ENCODE measurements at regions not wholly inside any gene's neighbourhood (a gene's known extent, or its start where the extent isn't known, plus 50 kb on each side); places are given as distances from the start of the nearest gene placed in this dataset.

DNA sequence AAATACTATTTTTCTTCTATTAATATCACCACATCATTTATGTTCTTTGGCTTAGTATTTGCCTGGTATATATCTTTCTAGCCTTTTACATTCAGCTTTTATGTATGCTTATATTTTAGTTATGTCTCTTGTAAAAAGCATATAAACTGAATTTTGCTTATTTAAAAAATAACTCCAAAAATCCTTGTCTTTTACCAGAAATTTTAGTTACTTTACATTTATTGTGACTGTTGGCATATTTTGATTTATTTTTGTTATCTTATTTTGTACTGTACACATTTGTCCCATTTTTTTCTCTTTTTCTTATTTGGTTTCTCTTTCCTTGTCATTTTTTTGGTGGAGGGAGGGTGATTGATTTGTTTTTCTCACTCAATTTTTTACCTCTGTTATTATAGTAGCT lies 169.6 kb downstream of the UACA start:
- TF ChIP-seq CREB1 (IDR thresholded peaks at IDR 0.05; ENCODE audit: low read depth) (no peak), EP300 (IDR thresholded peaks at IDR 0.05; ENCODE audit: borderline replicate concordance) (no peak)
- TF ChIP-seq, protein P1, sequence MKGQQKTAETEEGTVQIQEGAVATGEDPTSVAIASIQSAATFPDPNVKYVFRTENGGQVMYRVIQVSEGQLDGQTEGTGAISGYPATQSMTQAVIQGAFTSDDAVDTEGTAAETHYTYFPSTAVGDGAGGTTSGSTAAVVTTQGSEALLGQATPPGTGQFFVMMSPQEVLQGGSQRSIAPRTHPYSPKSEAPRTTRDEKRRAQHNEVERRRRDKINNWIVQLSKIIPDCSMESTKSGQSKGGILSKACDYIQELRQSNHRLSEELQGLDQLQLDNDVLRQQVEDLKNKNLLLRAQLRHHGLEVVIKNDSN (IDR thresholded peaks at IDR 0.05) = no peak

DNA sequence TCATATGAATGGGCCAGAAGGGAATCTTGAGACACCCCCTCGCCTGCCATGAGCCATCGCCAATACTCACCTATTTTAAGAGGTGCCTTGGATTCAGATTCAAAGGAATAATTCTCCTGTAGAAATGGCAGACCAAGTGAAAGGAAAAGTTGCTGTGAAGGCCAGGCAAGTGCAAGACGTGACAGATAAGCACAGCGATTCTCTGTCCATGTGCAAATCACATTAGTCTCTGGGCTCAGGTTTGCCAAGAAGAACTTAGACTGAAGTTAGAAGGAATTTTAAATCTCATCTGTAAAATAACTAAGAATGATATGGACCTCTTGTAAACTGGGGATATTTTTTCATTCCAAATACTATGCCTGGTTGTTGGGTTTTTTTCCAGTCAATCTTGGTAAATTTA lies 173.6 kb downstream of the UACA start:
- TF ChIP-seq, protein P1 (IDR thresholded peaks at IDR 0.05) = no peak
- TF ChIP-seq TAF1 (IDR thresholded peaks at IDR 0.05; ENCODE audit: low read depth) = no peak
- TF ChIP-seq NFIC (IDR thresholded peaks at IDR 0.05) = no peak
- TF ChIP-seq YY1 (IDR thresholded peaks at IDR 0.05; ENCODE audit: low read depth) = no peak
- no peak for TF ChIP-seq MAX (IDR thresholded peaks at IDR 0.05)
- no peak for TF ChIP-seq EP300 (IDR thresholded peaks at IDR 0.05; ENCODE audit: borderline replicate concordance)
- TF ChIP-seq RAD21 (IDR thresholded peaks at IDR 0.05; ENCODE audit: low read depth) = no peak
- no peak for TF ChIP-seq REST (IDR thresholded peaks at IDR 0.05; ENCODE audit: low read depth)
- TF ChIP-seq TCF12 (IDR thresholded peaks at IDR 0.05; ENCODE audit: low read depth) = no peak
- no peak for TF ChIP-seq FOXM1 (IDR thresholded peaks at IDR 0.05; ENCODE audit: borderline replicate concordance, low read depth)
- TF ChIP-seq CEBPB (IDR thresholded peaks at IDR 0.05) = no peak
- no peak for TF ChIP-seq EGR1 (IDR thresholded peaks at IDR 0.05)
- no peak for TF ChIP-seq CREB1 (IDR thresholded peaks at IDR 0.05; ENCODE audit: low read depth)
- no peak for TF ChIP-seq ZBTB7A (IDR thresholded peaks at IDR 0.05; ENCODE audit: low read depth)

GRCh38 chr15:70589221-70589620 lies 174.1 kb downstream of the UACA start:
- TF ChIP-seq CREB1 (IDR thresholded peaks at IDR 0.05; ENCODE audit: low read depth) (no peak), MAX (IDR thresholded peaks at IDR 0.05) (no peak)

DNA sequence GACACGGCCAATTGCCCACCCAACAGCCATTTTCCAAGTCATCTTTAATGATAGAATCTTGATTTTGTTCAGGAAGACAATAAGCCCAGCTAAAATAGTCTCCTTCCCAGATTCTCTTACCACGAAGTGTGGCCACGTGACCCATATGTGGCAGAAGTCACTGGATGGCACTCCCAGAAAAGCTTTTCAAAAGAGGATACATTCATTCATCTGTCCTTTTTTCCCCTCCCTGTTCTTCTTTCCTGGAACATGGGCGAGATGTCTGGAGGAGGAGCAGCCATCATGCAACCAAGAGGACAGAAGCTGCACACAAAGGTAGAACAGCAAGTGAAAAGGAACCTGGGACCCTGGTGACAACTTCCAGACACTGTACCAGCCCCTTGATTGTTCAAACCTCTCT lies 174.7 kb downstream of the UACA start:
- TF ChIP-seq ZBTB7A (IDR thresholded peaks at IDR 0.05; ENCODE audit: low read depth) = no peak
- TF ChIP-seq CREB1 (IDR thresholded peaks at IDR 0.05; ENCODE audit: low read depth) = no peak
- TF ChIP-seq, protein P1 (IDR thresholded peaks at IDR 0.05) = no peak
- TF ChIP-seq YY1 (IDR thresholded peaks at IDR 0.05; ENCODE audit: low read depth) = no peak
- TF ChIP-seq EGR1 (IDR thresholded peaks at IDR 0.05) = no peak
- TF ChIP-seq TCF12 (IDR thresholded peaks at IDR 0.05; ENCODE audit: low read depth) = no peak
- no peak for TF ChIP-seq TEAD4 (IDR thresholded peaks at IDR 0.05)
- TF ChIP-seq FOXM1 (IDR thresholded peaks at IDR 0.05; ENCODE audit: borderline replicate concordance, low read depth) = no peak
- no peak for TF ChIP-seq MAX (IDR thresholded peaks at IDR 0.05)

GRCh38 chr15:70587896-70588567 lies 175.3 kb downstream of the UACA start:
- TF ChIP-seq, protein P1 (IDR thresholded peaks at IDR 0.05) = no peak

GRCh38 chr15:70586241-70586640 lies 177.1 kb downstream of the UACA start:
- TF ChIP-seq YY1 (IDR thresholded peaks at IDR 0.05; ENCODE audit: low read depth) (no peak), FOXM1 (IDR thresholded peaks at IDR 0.05; ENCODE audit: borderline replicate concordance, low read depth) (no peak), TCF12 (IDR thresholded peaks at IDR 0.05; ENCODE audit: low read depth) (no peak), EP300 (IDR thresholded peaks at IDR 0.05; ENCODE audit: borderline replicate concordance) (no peak), ZBTB7A (IDR thresholded peaks at IDR 0.05; ENCODE audit: low read depth) (no peak), CREB1 (IDR thresholded peaks at IDR 0.05; ENCODE audit: low read depth) (no peak), EGR1 (IDR thresholded peaks at IDR 0.05) (no peak), RAD21 (IDR thresholded peaks at IDR 0.05; ENCODE audit: low read depth) (no peak), TAF1 (IDR thresholded peaks at IDR 0.05; ENCODE audit: low read depth) (no peak), REST (IDR thresholded peaks at IDR 0.05; ENCODE audit: low read depth) (no peak), MAX (IDR thresholded peaks at IDR 0.05) (no peak), CEBPB (IDR thresholded peaks at IDR 0.05) (no peak), TEAD4 (IDR thresholded peaks at IDR 0.05) (no peak), NFIC (IDR thresholded peaks at IDR 0.05) (no peak)
- TF ChIP-seq, protein P1 (IDR thresholded peaks at IDR 0.05) = no peak

Measured in Ishikawa (cell line).